Fibroblast of mammary gland (primary cell): ENCODE measurements at regions not wholly inside any gene's neighbourhood (a gene's known extent, or its start where the extent isn't known, plus 50 kb on each side); places are given as distances from the start of the nearest gene placed in this dataset.

Source experiments
- DNase-seq: peaks from one replicate; pipeline ENCODE4 v3.0.0-alpha.2; 2010; ENCODE audit warnings: low read depth
- H3K4me3 ChIP-seq: 2 replicates; pipeline ENCODE4 v1.5.1; 2011; ENCODE audit warnings: low read depth, mild to moderate bottlenecking, low read length, moderate library complexity; ENCODE audit not compliant: control insufficient read depth
- TF ChIP-seq, protein P1 (sequence below): conservative IDR thresholded peaks from 2 replicates; pipeline ENCODE4 v1.5.1; 2011; ENCODE audit warnings: low read depth, low read length, inconsistent platforms; ENCODE audit not compliant: control insufficient read depth, insufficient read depth

DNA sequence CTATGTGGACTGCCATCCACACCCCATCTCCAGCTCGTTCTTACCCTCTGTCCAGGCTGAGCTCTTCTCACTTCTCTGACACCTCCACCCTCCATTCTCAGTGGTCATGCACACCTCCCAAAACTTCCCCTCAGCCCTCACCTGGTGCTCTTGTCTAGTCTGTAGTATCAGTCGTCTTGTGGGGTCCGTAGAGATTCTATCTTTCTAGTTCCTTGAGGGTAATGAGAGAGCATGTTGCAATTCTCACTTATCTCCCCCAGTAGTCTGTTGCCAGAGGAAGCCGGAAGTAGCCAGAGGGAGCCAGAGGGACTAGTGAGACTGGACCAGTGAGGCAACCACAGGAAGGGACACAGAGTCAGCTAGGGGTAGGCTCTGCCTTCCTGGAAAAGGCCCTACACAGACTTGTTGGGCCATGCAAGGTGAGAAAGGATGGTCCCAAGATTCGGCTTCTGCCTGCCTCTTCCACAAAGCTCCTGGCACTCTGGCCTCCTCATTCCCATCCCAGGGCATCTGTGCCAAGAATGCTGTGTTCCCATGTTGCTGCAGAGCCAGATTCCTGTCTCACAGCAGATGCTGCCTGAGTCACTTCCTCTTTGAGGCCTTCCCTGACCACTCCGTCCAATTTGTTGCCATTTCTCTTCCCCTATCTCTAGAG is 50.6 kb upstream of the DUSP5 start:
- TF ChIP-seq, protein P1, sequence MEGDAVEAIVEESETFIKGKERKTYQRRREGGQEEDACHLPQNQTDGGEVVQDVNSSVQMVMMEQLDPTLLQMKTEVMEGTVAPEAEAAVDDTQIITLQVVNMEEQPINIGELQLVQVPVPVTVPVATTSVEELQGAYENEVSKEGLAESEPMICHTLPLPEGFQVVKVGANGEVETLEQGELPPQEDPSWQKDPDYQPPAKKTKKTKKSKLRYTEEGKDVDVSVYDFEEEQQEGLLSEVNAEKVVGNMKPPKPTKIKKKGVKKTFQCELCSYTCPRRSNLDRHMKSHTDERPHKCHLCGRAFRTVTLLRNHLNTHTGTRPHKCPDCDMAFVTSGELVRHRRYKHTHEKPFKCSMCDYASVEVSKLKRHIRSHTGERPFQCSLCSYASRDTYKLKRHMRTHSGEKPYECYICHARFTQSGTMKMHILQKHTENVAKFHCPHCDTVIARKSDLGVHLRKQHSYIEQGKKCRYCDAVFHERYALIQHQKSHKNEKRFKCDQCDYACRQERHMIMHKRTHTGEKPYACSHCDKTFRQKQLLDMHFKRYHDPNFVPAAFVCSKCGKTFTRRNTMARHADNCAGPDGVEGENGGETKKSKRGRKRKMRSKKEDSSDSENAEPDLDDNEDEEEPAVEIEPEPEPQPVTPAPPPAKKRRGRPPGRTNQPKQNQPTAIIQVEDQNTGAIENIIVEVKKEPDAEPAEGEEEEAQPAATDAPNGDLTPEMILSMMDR: peak; percentile 39
- peak; percentile 95 for DNase-seq
- H3K4me3 ChIP-seq: no peak overlapping the region

DNA sequence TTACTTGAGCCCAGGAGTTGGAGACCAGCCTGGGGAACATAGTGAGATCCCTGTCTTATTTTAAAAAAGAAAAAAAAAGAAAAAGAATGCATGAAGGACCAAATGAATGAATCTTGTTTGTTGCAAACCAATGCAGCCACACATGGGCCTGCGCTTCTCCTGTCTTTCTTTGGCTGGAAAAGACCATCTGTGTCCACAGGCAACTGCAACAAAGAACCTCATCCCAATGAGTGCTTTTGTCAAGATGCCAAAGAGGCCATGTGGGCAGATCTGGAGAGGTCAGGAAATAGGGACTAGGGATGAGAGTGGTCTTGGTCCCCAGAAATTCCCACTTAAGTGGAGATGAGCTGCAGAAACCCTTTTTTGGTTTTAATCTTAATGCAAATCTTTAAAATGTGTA is 49.8 kb upstream of the DUSP5 start:
- H3K4me3 ChIP-seq: no peak overlapping the region
- peak; percentile 33 for DNase-seq
- TF ChIP-seq, protein P1: no peak
